H1 (cell line): ENCODE measurements at regions not wholly inside any gene's neighbourhood (a gene's known extent, or its start where the extent isn't known, plus 50 kb on each side); places are given as distances from the start of the nearest gene placed in this dataset.

Experiments used
- POU5F1 ChIP-seq: IDR thresholded peaks from 2 replicates; pipeline ENCODE4 v1.6.1; 2011; ENCODE audit warnings: low read depth, mild to moderate bottlenecking, low read length, moderate library complexity
- SUZ12 ChIP-seq: fragments of 200-600 bp; sonication (generic); IDR thresholded peaks from 2 replicates; pipeline ENCODE4 v1.6.1; 2012; ENCODE audit warnings: mild to moderate bottlenecking, inconsistent platforms, low read length, moderate library complexity, mixed read lengths

DNA sequence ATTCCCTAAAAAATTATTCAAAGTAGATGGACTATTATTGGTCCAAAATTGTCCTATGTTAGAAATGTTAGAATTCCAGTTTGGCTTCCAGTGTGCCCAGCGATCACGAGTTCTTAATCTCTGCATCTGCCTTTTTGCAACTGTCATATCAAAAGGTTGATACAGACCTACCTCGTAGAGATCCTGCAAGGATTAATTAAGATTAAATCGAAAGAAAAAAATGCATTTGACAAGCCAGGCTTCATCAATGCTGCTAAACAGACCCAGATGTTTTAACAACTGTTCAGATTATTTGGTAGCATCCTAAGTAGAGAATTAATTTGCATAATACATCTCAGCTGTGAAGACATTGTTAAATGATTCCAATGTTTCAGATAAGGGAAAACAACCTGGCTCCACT is 336.5 kb downstream of the CRPPA start (continued):
- TF ChIP-seq SUZ12 (no peak), POU5F1 (no peak)
